OCI-LY3 (cell line): ENCODE measurements at regions not wholly inside any gene's neighbourhood (a gene's known extent, or its start where the extent isn't known, plus 50 kb on each side); places are given as distances from the start of the nearest gene placed in this dataset.

Experiments
- CTCF ChIP-seq: fragments of 200-600, 300-600 bp; sonication (generic); IDR thresholded peaks from 2 replicates; pipeline ENCODE4 v1.5.1; 2014; ENCODE audit warnings: antibody characterized with exemption, low read length, low read depth
- EZH2phosphoT487 ChIP-seq: fragments of 200-600 bp; shearing (Covaris generic); IDR thresholded peaks from 2 replicates; pipeline ENCODE4 v1.6.1; 2018; ENCODE audit warnings: antibody characterized with exemption, mixed run types, low read depth

GRCh38 chr5:174177976-174178605 lies 132.6 kb downstream of the NSG2 start:
- no peak for TF ChIP-seq CTCF
- no peak for TF ChIP-seq EZH2phosphoT487
